HCT116 (cell line): ENCODE measurements at regions not wholly inside any gene's neighbourhood (a gene's known extent, or its start where the extent isn't known, plus 50 kb on each side); places are given as distances from the start of the nearest gene placed in this dataset.

Source experiments
- ATAC-seq: fragments of 200-7000 bp; cut with Tn5 transposase; 2 replicates; pipeline ENCODE4 v1.9.1; 2020; ENCODE audit warnings: mild to moderate bottlenecking, moderate library complexity
- BruUV-seq: library from RNA; stranded (reverse); fragments of 400-500 nt; replicated peaks from 2 replicates; lab custom pipeline; 2021; lab: Mats Ljungman, UMichigan
- CTCF ChIA-PET: fragments of 300-600 bp; sonication (Branson Sonifier 250); formaldehyde crosslinking; loops from one replicate; lab custom pipeline; 2021; ENCODE audit warnings: antibody characterized with exemption; lab: Charles Lee
- POLR2A ChIA-PET: fragments of 300-600, 350-600 bp; sonication (Branson Sonifier 250); formaldehyde crosslinking; loops from one replicate; lab custom pipeline; 2021; ENCODE audit warnings: antibody characterized with exemption; lab: Charles Lee
- RAD21 ChIA-PET, 2 experiments: fragments of 300-600 bp; sonication (Branson Sonifier 250); formaldehyde crosslinking; loops; one replicate each; lab custom pipeline; 2023; ENCODE audit warnings: low total read pairs in 2 of 2; ENCODE audit not compliant: uncharacterized antibody in 2 of 2, unreplicated experiment in 2 of 2, low non-redundant PET in 1 of 2; lab: Charles Lee
- DNase-seq: peaks from one replicate; pipeline ENCODE4 v3.0.0-alpha.2; 2010; ENCODE audit warnings: low read depth, low spot score
- H2AFZ ChIP-seq: fragments of 200-600 bp; shearing (Covaris generic), sonication (generic); 2 replicates; pipeline ENCODE4 v1.6.1; 2017; ENCODE audit warnings: low read depth, mixed run types, mixed read lengths, antibody characterized with exemption, low read length; ENCODE audit not compliant: poor library complexity, severe bottlenecking
- H3K27ac ChIP-seq: 2 replicates; pipeline ENCODE4 v1.5.1; 2012; ENCODE audit warnings: low read depth, low read length
- H3K27me3 ChIP-seq: fragments of 200-600 bp; sonication (generic); 2 replicates; pipeline ENCODE4 v1.6.1; 2016; ENCODE audit warnings: mixed run types, low read length, mixed read lengths; ENCODE audit not compliant: insufficient read depth
- H3K36me3 ChIP-seq, 2 experiments: fragments of 200-500 bp in 1 of 2; fragments of 200-600 bp in 1 of 2; sonication (Bioruptor generic) in 1 of 2; sonication (generic) in 1 of 2; 2 replicates each; pipeline versions ENCODE4 v1.5.1 to v1.6.1; 2014 to 2016; ENCODE audit warnings: low read length in 2 of 2, inconsistent platforms in 1 of 2, mixed read lengths in 1 of 2, mixed run types in 1 of 2; ENCODE audit not compliant: insufficient read depth in 2 of 2, control insufficient read depth in 1 of 2
- H3K4me1 ChIP-seq, 2 experiments: fragments of 200-600 bp in 1 of 2; sonication (generic) in 1 of 2; 2 replicates each; pipeline versions ENCODE4 v1.5.1 to v1.6.1; 2012 to 2017; ENCODE audit warnings: low read length in 2 of 2, inconsistent platforms in 1 of 2, mild to moderate bottlenecking in 1 of 2, mixed read lengths in 1 of 2, mixed run types in 1 of 2, moderate library complexity in 1 of 2; ENCODE audit not compliant: insufficient read depth in 2 of 2, control insufficient read depth in 1 of 2
- H3K4me2 ChIP-seq: fragments of 200-600 bp; sonication (generic); 2 replicates; pipeline ENCODE4 v1.6.1; 2017; ENCODE audit warnings: mixed run types, low read length, mixed read lengths
- H3K4me3 ChIP-seq, 2 experiments: fragments of 200-600 bp in 1 of 2; sonication (generic) in 1 of 2; replicated peaks in 1 of 2; 2 replicates each; pipeline ENCODE4 v1.5.1; 2011 to 2016; ENCODE audit warnings: low read length in 2 of 2, control low read depth in 1 of 2, low read depth in 1 of 2, mild to moderate bottlenecking in 1 of 2, mixed read lengths in 1 of 2, mixed run types in 1 of 2
- H3K79me2 ChIP-seq: fragments of 200-600 bp; sonication (generic); 2 replicates; pipeline ENCODE4 v1.6.1; 2017; ENCODE audit warnings: mild to moderate bottlenecking, mixed run types, low read length, moderate library complexity, mixed read lengths; ENCODE audit not compliant: insufficient read depth
- H3K9ac ChIP-seq: fragments of 200-600 bp; sonication (generic); 2 replicates; pipeline ENCODE4 v1.6.1; 2016; ENCODE audit warnings: low read length, mixed read lengths
- H3K9me2 ChIP-seq: fragments of 200-600 bp; sonication (generic), shearing (Covaris generic); 2 replicates; pipeline ENCODE4 v1.6.1; 2017; ENCODE audit warnings: mixed run types, mild to moderate bottlenecking, moderate library complexity; ENCODE audit not compliant: insufficient read depth
- H3K9me3 ChIP-seq, 2 experiments: fragments of 200-500 bp in 1 of 2; fragments of 200-600 bp in 1 of 2; sonication (Bioruptor generic) in 1 of 2; sonication (generic) in 1 of 2; 2 replicates each; pipeline ENCODE4 v1.6.1; 2014 to 2017; ENCODE audit warnings: low read length in 2 of 2, mixed read lengths in 2 of 2, inconsistent platforms in 1 of 2, low read depth in 1 of 2, mild to moderate bottlenecking in 1 of 2, mixed run types in 1 of 2, moderate library complexity in 1 of 2; ENCODE audit not compliant: control insufficient read depth in 1 of 2, insufficient read depth in 1 of 2
- H4K20me1 ChIP-seq: fragments of 200-600 bp; sonication (generic), shearing (Covaris generic); 2 replicates; pipeline ENCODE4 v1.6.1; 2017; ENCODE audit warnings: mixed run types, mild to moderate bottlenecking, moderate library complexity; ENCODE audit not compliant: insufficient read depth
- CEBPB ChIP-seq: IDR thresholded peaks from 2 replicates; pipeline ENCODE4 v1.6.1; 2012; ENCODE audit warnings: low read depth
- EGR1 ChIP-seq: IDR thresholded peaks from 2 replicates; pipeline ENCODE4 v1.6.1; 2012; ENCODE audit warnings: low read depth
- ELF1 ChIP-seq: IDR thresholded peaks from 2 replicates; pipeline ENCODE4 v1.6.1; 2012; ENCODE audit warnings: low read depth, borderline replicate concordance
- EZH2 ChIP-seq: fragments of 200-600 bp; sonication (generic); IDR thresholded peaks from 2 replicates; pipeline ENCODE4 v1.6.1; 2017; ENCODE audit warnings: antibody characterized with exemption, mixed run types
- POLR2A ChIP-seq: IDR thresholded peaks from 2 replicates; pipeline ENCODE4 v1.7.0; 2011; ENCODE audit warnings: borderline replicate concordance; ENCODE audit not compliant: insufficient read depth, insufficient read length; ENCODE audit errors: extremely low read depth
- SP1 ChIP-seq: IDR thresholded peaks from 2 replicates; pipeline ENCODE4 v1.6.1; 2012; ENCODE audit warnings: low read depth
- SRF ChIP-seq: IDR thresholded peaks from 2 replicates; pipeline ENCODE4 v1.6.1; 2012; ENCODE audit warnings: low read depth
- ZBTB33 ChIP-seq: IDR thresholded peaks from 2 replicates; pipeline ENCODE4 v1.6.1; 2011; ENCODE audit warnings: mild to moderate bottlenecking, low read length, moderate library complexity; ENCODE audit not compliant: insufficient replicate concordance; ENCODE audit errors: extremely low read depth
- ZFX ChIP-seq: fragments of 450-650 bp; IDR thresholded peaks from 2 replicates; pipeline ENCODE4 v1.6.1; 2017
- ZNF274 ChIP-seq: fragments of 200-500 bp; sonication (Bioruptor generic); IDR thresholded peaks from 2 replicates; pipeline ENCODE4 v1.6.1; 2014; ENCODE audit warnings: mild to moderate bottlenecking, low read depth, low read length, inconsistent platforms
- intact Hi-C: fragments of 100-400 bp; cut with micrococcal nuclease; formaldehyde crosslinking; loops from 2 replicates; pipeline ENCODE4 v1.10.0; 2022
- TF ChIP-seq, protein P1 (sequence below): IDR thresholded peaks from 2 replicates; pipeline ENCODE4 v1.6.1; 2012

GRCh38 chr12:89846473-89847055 lies 137.9 kb upstream of the ATP2B1 start:
- RAD21 ChIA-PET, result no interaction called here
- ATAC-seq, result no peak
- no peak overlapping the region for H3K4me3 ChIP-seq
- no peaks in the 10 kb centered on the region for H4K20me1 ChIP-seq
- H3K27ac ChIP-seq, result no peak overlapping the region
- H3K9ac ChIP-seq, result no peak overlapping the region
- TF ChIP-seq, protein P1, sequence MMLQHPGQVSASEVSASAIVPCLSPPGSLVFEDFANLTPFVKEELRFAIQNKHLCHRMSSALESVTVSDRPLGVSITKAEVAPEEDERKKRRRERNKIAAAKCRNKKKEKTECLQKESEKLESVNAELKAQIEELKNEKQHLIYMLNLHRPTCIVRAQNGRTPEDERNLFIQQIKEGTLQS, result no peak
- no peak for TF ChIP-seq SRF
- no peak for TF ChIP-seq SP1
- no peak for TF ChIP-seq ZBTB33
- TF ChIP-seq ZFX, result no peak
- no peak for TF ChIP-seq EGR1
- no peak for TF ChIP-seq EZH2
- no peak for TF ChIP-seq ZNF274
- no peak for TF ChIP-seq CEBPB
- TF ChIP-seq ELF1, result no peak
- no peak for TF ChIP-seq POLR2A
- TF ChIP-seq, all 23 proteins: peak for 0
- Histone ChIP-seq H3K4me2 (no peak overlapping the region), H3K4me1 (no peaks in the 10 kb centered on the region), H3K9me2 (no peaks in the 10 kb centered on the region), H2AFZ (no peak overlapping the region), H3K27me3 (no peaks in the 10 kb centered on the region), H3K79me2 (no peaks in the 10 kb centered on the region), H3K9me3 (no peaks in the 10 kb centered on the region), H3K36me3 (no peaks in the 10 kb centered on the region)
- intact Hi-C loops, result no loop called here
- DNase-seq, result no peak
- POLR2A ChIA-PET, result no interaction called here
- no TSS peak for BruUV-seq
- CTCF ChIA-PET, result no interaction called here
